OCI-LY1 (cell line): ENCODE measurements at regions not wholly inside any gene's neighbourhood (a gene's known extent, or its start where the extent isn't known, plus 50 kb on each side); places are given as distances from the start of the nearest gene placed in this dataset.

Experiments
- EZH2 ChIP-seq: fragments of 200-600 bp; sonication (generic), shearing (Covaris generic); IDR thresholded peaks from 2 replicates; pipeline ENCODE4 v1.8.0; 2017; ENCODE audit warnings: borderline replicate concordance, mixed run types, mild to moderate bottlenecking, antibody characterized with exemption, low read length, moderate library complexity, mixed read lengths
- TF ChIP-seq, protein P1 (sequence below): fragments of 200-600 bp; sonication (generic), shearing (Covaris generic); IDR thresholded peaks from 2 replicates; pipeline ENCODE4 v1.5.1; 2017; ENCODE audit warnings: mild to moderate bottlenecking, antibody characterized with exemption, low read length, moderate library complexity, mixed read lengths

DNA sequence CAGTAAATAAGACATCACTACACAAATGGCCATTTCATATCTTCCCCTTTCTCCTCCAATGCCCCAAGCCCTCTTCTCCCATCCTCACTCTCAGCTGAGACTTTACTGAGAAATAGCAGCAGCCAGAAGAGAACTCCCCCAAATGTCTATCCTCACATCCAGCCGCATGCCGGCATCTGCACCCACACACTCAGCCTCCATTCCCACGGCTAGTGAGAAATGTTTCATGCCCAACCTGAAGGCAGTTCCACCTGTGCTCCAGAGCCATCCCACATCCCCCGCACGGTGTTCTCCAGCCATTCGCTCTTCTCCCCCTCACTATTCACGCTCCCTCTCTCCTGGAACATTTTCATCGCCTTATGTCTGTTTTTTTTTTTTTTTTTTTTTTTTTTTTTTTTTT is 208.7 kb upstream of the DIO3 start:
- TF ChIP-seq, protein P1, sequence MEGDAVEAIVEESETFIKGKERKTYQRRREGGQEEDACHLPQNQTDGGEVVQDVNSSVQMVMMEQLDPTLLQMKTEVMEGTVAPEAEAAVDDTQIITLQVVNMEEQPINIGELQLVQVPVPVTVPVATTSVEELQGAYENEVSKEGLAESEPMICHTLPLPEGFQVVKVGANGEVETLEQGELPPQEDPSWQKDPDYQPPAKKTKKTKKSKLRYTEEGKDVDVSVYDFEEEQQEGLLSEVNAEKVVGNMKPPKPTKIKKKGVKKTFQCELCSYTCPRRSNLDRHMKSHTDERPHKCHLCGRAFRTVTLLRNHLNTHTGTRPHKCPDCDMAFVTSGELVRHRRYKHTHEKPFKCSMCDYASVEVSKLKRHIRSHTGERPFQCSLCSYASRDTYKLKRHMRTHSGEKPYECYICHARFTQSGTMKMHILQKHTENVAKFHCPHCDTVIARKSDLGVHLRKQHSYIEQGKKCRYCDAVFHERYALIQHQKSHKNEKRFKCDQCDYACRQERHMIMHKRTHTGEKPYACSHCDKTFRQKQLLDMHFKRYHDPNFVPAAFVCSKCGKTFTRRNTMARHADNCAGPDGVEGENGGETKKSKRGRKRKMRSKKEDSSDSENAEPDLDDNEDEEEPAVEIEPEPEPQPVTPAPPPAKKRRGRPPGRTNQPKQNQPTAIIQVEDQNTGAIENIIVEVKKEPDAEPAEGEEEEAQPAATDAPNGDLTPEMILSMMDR: no peak
- no peak for TF ChIP-seq EZH2
